Erythroblast (primary cell): ENCODE measurements at regions not wholly inside any gene's neighbourhood (a gene's known extent, or its start where the extent isn't known, plus 50 kb on each side); places are given as distances from the start of the nearest gene placed in this dataset.

Experiments
- GATA1 ChIP-seq: IDR thresholded peaks from 2 replicates; pipeline ENCODE4 v1.6.1; 2011; ENCODE audit warnings: low read depth, mild to moderate bottlenecking, control low read depth, low read length, moderate library complexity
- POLR2A ChIP-seq: IDR thresholded peaks from 2 replicates; pipeline ENCODE4 v1.6.1; 2011; ENCODE audit warnings: mild to moderate bottlenecking, low read length

DNA sequence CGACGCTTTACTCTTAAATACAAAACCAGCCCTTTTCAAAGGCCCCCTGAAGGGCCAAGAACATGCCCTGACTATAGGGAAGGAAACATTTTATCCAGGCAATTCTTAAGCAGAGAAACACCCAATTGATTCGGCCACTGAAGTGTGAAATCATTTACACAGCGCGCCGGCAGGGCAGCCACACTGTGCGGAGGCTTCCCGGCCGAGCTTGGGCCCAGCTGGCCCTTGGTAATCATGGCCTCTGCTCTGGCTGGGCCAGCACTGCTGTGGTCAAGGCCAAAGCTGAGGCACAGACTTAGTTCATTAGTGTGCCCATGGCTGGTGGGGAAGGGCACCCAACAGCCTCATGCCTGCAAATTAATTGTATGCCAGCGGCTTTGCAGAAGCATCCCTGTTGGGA is 143.7 kb upstream of the HABP2 start:
- TF ChIP-seq POLR2A = no peak
- TF ChIP-seq GATA1 = no peak
